22Rv1 (cell line): ENCODE measurements at regions not wholly inside any gene's neighbourhood (a gene's known extent, or its start where the extent isn't known, plus 50 kb on each side); places are given as distances from the start of the nearest gene placed in this dataset.

ENCODE experiments used
- CTCF ChIP-seq: fragments of 450-650 bp; IDR thresholded peaks from 2 replicates; pipeline ENCODE4 v1.5.1; 2017; ENCODE audit warnings: mild to moderate bottlenecking
- ZFX ChIP-seq: fragments of 450-650 bp; IDR thresholded peaks from 2 replicates; pipeline ENCODE4 v1.6.1; 2017; ENCODE audit warnings: antibody characterized with exemption, borderline replicate concordance

DNA sequence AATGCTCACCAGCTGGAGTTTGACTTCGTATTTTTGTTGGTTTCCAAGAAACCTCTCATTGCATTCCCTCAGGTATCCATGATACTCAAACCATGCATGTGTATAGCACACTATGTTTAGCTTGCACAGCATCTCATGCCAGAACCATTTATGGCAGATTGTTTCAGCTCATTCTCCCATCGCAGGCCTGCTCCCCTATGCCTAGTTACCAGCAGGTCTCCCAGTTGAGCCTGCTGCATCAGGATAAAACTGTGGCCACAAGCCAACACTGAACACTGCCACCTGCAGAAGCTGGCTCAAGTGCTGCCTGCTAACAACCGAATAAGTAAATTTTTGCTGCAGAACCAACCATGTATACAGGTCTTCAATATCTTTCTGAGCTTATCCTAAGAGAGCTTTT lies 804.5 kb downstream of the NLGN4Y start:
- TF ChIP-seq CTCF (no peak), ZFX (no peak)
